ENCODE measurements at regions not wholly inside any gene's neighbourhood (a gene's known extent, or its start where the extent isn't known, plus 50 kb on each side); places are given as distances from the start of the nearest gene placed in this dataset.
"Not testable (repeated sequence)": the region's sequence is repeated elsewhere in the genome, so short reads cannot be mapped to it uniquely, and the experiment has no call there.

DNA sequence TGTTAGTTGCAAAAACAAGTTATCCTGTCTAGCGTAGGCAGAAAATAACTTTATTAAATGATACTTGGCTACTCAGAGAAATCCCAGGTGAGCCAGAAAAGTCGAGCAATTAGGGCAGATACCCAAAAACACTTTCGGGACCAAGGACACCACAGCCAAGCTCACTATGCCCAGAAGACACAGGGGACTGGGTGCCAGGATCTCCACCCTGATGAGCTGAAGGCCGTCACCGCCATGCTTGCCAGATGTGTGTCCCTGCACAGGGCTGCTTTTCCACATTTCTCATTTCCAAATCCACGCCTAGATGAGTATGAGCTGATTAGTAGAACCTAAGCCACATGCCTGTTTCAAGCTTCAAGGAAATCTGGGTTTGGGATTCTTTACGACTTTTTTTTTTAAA lies 214.0 kb upstream of the SMLR1 start:
- DNase-seq = no peak

DNA sequence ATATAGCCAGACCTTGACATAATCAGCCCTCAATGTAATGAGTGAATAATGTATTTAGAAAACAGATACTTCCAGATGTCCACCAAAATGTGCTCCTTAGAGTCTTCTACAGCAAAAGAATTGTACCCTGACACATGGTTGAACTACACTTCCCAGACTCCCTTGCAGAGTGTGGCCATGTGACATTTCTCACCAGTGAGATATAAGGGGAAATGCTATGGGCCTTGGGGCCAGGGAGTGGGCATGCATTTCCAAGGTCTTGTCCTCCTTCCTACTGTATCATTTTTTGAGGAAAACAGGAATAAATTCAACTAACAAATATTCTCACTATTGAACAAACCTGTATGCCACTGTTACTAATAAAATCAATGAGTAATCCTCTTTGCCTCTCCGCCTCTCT lies 211.4 kb upstream of the SMLR1 start:
- no peak for DNase-seq

DNA sequence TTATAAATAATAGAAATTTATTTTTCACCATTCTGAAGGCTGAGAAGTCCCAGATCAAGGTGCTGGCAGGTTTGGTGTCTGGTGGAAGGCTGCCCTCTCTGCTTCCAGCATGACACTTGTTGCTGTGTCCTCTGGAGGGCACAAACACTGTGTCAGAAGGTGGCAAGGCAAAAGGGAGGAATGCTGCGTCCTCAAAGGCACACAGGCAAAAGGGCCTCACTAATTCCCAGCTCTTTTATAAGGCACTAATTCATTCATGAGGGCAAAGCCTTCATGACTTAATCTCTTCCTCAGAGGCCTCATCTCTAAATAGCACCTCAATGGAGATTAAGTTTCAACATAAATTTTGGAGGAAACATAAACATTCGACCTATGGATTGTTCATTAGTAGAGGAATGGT lies 209.5 kb upstream of the SMLR1 start:
- DNase-seq = no peak

DNA sequence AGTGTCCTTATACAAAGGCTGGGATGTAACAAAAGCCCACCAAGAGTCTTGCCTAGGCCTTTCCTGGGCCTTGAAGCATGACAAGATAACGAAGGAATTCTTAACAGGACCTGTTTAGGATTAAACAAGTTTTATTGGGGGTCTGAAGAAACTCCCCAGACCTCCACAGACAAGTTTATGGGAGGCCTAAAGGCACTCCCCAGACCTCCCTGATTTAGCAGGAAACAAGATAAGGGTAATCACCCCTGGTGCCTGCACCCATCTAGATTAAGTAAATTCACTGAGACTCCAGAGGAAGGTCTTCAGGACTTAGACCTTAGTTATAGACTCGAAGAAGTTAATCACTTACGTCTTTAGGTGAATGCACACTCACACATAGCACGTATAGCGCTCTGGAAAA lies 208.4 kb upstream of the SMLR1 start:
- not testable (repeated sequence) for DNase-seq

DNA sequence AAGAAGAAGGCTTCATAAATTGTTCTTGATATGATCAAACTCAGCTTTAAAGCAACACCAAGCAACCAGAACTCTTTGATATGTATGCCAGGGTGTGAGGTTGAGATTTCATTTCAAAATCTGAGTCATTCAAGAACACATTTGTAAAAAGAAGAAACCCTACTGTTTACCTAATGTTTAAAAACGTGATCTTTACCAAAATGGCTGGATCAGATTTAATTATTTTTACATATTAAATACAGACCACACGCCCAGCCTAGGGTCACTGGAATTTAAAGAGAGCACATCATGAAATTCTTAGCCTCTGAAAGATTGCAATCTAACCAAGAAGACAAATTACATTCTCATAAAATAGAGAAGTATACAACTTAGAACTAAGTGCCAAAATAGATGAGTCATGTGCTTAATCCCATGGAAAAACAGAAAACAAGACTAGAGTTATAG lies 206.8 kb upstream of the SMLR1 start:
- DNase-seq = no peak

DNA sequence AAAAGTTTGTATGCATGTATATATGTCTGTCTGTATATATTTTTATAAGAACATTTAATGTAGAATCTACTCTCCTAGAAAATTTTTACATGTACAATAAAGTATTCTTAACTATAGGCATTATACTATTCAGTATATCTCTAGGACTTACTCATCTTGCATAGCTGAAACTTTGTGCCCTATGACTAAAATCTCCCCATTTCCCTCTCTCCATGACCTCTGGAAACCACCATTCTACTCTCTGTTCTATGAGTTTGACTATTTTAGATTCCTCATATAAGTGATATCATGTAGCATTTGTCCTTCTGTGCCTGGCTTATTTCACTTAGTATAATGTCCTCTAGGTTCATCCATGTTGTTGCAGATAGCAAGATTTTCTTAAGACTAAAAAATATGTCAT lies 205.1 kb upstream of the SMLR1 start:
- DNase-seq = no peak

DNA sequence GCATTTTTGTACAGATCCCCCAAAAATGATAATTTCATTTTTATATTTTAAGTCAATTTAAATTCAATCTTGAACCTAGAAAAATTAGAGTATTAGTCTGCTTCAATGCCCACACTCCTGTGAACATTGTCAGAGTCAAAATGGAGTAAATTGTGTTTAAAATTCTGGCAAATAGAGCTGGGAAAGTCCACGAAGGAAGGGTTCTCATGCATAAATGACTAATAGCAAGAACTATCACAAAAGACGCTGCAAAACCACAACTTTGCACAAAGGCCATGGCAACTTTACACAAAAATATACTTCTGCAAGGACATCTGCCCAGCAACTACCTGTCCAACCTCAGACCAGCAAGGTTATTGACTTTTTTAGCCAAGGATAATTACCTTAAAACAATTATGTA lies 203.2 kb upstream of the SMLR1 start:
- no peak for DNase-seq

DNA sequence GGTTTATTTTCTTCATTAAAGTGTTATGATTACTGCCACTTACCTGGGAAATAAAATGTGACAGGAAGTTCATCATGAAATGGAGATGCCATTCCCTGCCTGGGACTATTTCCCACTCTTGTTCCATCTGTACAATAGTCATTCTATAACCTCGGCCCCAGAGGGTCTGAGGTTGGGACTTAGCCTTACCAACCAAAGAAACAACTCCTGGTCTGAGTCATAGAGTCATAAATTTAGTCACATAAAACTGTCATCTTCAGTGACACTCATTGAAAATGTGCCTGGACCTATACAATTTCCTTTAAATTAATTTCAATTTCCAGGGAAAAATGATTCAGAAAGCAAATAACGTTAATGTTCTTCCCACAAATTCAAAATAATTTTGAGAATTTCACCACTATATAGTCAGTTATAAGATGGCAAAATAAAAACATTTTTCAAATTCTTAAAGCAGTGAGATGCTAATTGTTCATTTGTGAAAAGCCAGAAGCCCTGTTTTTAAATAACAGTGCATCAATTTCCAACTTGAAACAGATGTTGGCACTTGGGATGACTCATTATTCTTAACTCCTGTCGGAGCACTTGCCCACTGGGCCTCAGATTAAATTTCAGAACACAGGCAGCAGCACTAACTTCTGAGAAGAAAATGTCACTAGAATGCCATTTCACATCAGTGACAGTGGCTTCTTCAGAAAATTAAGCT lies 201.2 kb upstream of the SMLR1 start:
- no peak for DNase-seq

DNA sequence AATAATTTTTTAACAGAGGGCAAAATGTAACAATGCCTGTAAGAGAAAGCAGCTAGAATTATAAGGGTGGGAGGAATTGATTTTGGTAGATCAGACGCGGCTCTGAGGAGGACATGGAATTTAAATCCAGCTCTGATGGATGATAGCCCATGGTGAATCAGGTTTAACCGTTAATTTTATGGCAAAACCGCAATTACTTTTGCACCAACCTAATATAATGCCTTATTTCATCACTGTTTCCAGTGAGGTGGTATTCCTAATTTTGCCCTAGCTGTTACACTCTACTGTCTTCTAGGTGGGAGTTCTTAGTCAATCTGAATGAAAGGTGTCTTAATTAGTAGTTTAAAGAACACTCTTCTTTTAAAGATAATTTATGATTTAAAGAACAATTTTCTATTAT lies 198.3 kb upstream of the SMLR1 start:
- no peak for DNase-seq

DNA sequence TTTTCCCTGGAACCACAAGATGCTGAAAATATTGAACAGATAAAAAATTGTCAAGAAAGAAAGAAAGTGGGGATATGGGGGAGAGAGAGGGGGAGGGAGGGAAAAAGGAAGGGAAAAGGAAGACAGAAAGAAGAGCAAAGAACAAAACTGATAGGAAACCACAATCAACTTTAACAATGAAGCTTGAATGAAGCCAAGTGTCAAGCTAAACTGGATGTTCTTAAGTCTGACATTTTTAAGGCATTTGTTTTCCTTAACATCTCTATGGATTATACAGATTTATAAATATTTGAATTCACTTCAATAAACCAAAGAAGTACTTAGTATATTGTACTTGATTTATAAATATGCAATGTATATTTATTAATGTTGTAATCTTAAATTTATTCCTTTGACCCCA lies 197.6 kb upstream of the SMLR1 start:
- DNase-seq = no peak

DNA sequence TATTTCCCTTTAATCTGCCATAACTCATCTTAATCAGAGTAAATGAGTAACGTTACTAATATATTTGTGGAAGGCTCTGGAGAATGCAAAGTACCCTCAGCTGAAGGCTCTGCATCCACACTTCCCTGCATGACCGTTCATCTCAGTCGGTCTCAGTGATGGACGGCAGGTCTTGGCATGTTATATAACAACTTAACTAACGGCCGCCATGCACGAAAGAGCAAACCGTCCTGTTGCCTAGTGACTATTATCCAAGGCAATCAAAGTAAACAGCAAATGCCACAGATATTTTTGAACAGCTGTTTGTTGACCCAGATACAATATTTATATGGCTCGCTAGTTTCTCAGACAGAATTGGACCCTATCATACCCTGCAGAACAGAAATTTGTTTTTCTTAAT lies 194.9 kb upstream of the SMLR1 start:
- no peak for DNase-seq

DNA sequence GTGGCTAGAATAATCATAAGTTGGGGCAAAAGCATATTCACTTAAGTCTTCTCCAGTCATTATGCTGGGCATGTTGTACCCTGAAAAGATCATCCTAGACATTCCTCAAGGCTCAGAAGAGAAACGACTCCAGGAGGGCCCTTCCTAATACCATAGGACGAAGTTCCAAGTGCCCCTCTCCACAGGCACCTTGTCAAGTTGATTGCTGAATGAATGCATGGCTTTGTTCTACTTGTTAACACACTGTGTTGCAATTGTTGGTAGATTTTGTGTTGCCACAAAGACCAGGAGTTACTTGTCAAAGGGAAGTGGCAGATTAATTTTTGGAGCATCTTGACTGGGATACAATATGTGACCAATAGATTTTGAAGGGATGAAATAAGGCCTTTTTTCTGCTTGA lies 194.3 kb upstream of the SMLR1 start:
- DNase-seq = no peak

DNA sequence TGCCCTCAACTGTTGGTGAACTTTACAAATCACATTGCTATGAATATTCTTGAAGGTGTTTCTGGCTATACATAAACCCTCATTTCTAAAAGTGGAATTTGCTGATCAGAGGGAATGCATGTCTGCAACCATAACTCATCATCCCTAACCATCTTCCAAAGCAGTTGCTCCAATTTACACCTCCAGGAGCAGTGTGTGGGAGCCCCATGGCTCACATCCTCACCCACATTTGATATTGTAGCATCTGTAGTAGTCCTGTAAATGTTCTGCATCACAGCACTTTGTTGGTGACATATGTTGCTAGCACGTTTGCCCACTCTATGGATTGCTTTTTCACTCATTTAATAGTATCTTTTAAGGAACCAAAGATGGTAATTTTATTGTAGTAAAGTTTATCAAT lies 183.8 kb upstream of the SMLR1 start:
- no peak for DNase-seq

DNA sequence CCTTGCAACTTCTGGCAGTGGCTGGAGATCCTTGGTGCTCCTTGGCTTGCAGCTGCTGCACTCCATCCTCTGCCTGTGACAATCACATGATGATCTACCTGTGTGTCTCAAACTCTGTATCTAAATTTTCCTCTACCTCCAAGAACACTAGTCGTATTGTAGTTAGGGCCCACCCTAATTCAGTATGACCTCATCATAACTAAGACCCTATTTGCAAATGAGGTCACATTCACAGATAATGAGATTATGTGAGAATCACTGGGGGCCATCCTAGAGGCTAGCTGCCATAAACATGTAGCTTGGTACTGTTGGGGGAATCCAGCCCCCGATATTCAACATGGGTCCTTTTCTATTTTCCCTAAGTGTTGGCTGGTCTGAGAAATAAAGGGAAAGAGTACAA lies 183.0 kb upstream of the SMLR1 start:
- no peak for DNase-seq

DNA sequence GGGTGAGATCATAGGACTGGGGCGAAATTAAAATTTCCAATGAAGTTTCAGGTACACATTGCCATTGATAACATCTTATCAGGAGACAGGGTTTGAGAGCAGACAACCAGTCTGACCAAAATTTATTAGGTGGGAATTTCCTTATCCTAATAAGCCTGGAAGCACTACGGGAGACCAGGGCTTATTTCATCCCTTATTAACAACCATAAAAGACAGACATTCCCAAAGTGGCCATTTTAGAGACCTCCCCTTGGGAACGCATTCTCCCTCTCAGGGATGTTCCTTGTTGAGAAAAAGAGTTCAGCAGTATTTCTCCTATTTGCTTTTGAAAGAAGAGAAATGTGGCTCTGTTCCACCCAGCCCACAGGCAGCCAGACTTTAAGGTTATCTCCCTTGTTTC lies 182.4 kb upstream of the SMLR1 start:
- DNase-seq = not testable (repeated sequence)

DNA sequence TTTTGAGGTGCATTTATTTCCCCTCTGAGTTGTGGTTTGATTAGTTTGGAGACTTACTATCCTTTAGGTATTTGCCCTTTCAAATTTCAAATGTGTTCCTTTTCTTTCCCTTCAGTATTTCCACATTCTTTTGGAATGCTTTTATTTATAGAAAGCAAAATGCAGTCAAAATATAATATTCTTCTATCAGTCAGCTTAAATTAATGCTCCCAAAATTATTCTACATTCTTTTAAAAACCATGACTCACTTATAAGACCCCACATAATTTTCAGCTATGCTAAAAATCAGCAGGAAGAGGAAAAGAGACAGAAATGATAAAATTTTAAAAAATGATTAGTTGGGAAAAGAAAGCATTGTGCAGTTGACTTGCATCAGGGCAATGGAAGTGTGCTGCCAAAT lies 180.0 kb upstream of the SMLR1 start:
- no peak for DNase-seq

DNA sequence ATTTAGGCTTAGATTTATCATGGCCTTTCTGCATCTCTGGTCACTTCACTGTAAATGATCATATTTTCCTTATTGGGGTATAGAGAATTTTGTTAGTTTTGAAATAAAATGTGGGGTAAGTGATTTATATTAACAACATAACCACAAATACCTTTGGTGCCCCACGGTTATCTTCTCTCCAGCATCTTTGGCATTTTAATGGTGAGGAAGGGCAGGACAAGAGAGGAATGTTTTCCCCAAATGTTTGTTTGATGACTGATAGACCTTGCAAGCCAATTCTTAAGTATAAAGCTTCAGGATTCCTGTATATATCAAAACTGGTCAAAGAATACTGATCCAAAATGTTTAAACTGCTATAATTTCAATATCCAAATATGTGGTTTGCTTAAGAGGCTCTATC lies 171.6 kb upstream of the SMLR1 start:
- DNase-seq = no peak

DNA sequence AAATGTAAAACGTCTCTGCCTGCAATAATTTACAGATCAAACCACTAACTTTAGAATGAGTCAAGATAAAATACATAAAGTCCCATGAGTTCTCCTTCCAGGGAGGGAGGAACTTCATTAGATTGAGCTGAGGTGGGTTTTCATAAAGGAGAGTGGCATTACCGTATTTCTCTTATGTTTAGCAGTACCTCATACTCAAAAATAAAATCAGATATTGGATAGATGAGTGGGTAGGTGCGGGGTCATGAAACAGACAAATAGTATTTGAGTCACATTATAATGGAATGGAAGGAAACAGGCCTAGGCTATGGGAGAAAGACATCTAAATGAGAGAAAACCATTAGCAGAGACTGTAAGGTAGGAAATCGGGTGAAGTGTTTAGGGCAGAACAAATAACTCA lies 166.1 kb upstream of the SMLR1 start:
- no peak for DNase-seq

DNA sequence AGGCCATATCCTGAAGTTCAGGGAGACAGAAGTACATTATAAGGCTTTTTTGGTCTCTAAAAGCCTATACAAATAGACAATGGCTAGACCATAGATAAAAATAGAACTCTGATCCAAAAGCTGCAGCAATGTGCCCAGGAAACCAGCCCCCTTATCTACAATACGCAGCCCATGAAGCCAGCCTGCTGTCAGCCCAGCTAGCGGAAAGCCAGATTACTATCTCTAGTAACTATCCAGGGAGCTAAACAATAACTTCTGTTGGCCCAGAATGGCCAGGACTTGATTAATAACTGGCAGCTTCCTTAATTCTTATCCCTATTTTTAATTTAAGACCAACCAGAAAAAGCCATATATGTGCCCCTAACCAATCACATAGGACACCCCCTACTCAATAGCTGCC lies 160.4 kb upstream of the SMLR1 start:
- no peak for DNase-seq

DNA sequence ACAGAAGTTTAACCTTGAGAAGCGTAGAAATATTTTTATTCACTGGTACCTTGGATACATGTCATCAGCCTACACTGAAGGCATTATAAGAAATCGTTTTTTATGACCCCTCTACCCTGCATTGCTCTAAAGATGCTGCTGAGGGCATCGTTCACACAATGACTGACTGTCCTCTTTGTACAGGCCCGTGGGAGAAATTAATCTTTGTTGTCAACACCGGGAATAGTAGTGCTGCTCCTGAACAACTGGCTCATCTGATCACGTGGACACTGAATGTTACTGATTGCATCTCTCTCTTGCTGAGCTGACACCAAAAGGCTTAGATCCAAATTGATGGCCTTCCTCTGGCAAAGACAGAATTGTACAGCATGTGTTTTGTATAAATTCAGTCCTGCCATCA lies 157.1 kb upstream of the SMLR1 start:
- no peak for DNase-seq

DNA sequence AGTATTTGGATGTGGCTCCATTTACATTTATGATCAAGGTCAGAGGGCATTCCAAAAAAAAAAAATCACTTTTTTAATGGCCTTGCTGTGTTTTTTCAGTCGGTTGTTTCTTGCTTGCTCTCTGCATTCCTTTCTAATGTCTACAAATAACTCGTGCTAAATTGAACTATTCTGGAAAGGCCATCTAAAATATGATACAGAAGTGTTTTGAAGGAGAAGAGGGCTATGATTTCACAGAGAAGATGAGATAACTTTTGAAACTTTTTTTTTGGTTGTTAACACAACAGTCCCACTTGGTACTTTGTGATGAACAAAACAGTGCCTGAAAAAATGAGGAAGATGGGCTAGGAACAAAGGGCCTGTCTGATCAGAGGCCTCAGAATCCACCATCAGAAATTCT lies 156.1 kb upstream of the SMLR1 start:
- DNase-seq = no peak

DNA sequence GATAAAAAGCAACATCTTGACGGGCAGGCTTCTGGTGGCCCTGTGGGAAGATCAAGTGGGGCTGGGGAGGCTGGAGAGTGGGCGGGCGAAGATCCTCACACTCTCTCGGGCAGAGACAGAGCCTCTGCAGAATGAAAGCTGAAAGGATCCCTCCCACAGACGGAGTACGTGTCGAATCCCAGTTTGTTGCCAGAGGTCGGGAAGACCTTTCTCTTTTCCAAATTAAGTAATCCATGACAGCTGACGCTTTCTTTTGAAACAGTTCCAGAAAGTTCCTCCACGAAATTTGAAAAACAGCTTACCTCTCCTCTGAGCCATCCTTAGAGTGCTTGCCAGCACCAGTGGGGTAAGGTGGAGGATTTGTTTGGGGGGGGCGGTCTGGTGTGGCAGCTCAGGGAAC lies 155.6 kb upstream of the SMLR1 start:
- no peak for DNase-seq

DNA sequence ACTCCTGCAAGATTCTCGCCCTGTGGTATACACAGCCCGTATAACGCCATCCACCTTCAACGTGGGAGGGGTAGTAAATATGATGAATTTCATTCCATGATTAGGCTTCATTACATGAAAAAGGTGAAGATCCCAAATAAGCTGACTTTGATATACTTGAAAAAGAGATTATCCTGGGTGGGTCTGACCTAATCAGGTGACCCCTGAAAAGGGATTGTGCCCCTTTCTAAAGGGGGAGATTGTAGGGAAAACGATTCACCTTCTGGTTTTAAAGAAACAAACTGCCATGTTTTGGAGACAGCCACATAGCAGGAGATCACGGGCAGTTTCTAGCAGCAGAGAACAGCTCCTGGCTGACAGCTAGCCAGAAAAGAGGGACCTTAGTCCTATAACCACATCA lies 155.1 kb upstream of the SMLR1 start:
- DNase-seq = no peak

DNA sequence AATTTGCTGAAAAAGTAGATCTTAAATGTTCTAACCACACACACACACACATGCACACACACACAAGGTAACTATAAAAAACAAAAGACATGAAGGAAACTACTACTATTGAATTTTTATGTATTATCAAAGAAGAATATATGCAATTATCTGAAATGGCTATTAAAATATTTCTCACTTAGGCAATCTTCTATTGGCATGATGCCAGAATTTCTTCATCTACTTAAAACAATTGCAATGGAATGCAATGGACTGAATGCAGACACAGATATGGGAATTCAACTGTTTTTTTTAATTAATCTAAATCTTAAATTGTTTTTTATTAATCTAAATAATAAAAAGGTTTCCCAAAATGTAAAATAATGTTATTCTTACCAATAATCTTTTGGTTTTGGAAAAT lies 152.6 kb upstream of the SMLR1 start:
- no peak for DNase-seq

DNA sequence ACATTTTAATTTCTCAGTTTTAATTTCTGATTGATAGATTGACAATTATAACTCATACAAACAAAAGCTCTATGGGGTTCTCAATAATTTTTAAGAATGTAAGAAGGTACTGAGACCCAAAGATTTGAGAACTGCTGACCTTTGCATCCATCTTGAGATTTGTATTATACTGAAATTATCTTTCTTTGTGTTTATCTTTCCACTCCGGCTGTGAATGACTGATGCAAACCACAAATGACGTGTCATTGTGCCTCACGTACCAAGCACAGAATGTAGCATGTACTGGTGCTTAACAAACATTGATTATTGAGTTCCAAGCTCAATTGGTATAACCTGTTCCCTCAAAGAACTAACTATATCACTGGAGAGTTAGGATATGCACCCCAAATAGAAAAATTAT lies 152.1 kb upstream of the SMLR1 start:
- DNase-seq = no peak
